Stimulated activated CD4-positive, alpha-beta T cell treated with anti-CD3 and anti-CD28 coated beads, Interleukin-12 subunit alpha, Interleukin-12 subunit beta, amount 100 ng/mL, for 48 hours (primary cell): ENCODE measurements at regions not wholly inside any gene's neighbourhood (a gene's known extent, or its start where the extent isn't known, plus 50 kb on each side); places are given as distances from the start of the nearest gene placed in this dataset.
"Not testable (repeated sequence)": the region's sequence is repeated elsewhere in the genome, so short reads cannot be mapped to it uniquely, and the experiment has no call there.

Experiments
- DNase-seq, 3 donors: peaks; one replicate each; pipeline ENCODE4 v3.0.0-alpha.2; 2020; ENCODE audit warnings: low read depth in 2 of 3, low spot score in 1 of 3

DNA sequence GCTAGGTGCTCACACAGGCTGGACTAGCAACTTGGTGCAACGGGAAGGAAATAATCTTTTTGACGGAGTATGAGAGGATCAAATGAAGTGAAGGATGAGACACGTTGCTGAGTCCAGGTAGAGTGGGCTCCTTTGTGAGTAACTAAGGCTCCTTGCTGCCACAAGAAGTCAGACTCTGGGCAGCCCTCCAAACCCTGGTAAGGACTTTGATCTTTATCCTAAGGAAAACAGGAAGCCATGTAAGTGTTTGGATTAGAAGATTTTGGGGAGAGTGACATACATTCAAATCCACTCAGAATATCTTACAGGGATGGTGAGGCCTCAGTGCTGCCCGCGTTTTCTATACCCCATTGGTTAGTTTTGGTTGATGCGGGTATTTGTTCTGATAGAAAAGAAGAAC, 155.9 kb upstream of the RAG2 start:
- DNase-seq, result no peak

DNA sequence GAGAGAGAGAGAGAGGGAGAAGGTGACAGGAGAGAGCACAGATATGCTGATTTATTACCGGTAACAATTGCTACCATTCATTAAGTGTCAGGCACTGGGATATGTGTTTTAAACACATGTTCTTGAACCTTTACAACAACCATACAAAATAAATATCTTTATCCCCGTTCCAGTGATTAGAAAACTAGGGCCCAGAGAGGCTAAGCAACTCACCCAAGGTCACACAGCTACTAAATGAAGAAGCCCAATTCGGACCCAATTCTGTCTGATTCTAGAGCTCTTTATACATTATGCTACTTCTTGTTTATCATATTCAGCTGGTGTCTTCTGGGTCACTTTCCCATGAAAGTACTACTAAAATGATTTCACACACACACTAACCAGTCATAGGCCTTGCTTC, 154.0 kb upstream of the RAG2 start:
- DNase-seq, result no peak

DNA sequence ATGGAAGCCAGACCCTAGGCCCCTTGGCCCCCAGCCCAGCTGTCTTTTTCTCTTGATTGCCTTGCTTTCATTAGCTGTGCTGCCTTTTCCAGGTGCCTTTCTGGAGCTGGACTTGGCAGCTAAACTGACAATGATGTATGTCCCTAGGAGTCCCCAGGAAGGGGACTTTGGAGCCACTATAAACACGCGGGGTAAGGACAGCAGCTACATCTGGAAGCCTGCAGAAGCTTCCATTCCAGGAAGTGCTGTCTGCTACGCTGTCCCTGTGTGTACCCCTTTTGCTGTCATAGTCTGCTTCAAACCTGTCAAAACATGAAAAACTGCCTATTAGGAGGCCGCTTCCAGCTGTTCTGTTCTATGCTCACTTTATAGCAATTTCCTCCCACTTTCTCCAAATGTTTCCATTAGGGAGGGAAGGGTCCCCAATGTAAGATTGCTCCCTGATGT, 153.3 kb upstream of the RAG2 start:
- no peak for DNase-seq

- no peak for DNase-seq
These were observed 152.3 kb upstream of the RAG2 start for GRCh38 chr11:36750349-36750748.

DNA sequence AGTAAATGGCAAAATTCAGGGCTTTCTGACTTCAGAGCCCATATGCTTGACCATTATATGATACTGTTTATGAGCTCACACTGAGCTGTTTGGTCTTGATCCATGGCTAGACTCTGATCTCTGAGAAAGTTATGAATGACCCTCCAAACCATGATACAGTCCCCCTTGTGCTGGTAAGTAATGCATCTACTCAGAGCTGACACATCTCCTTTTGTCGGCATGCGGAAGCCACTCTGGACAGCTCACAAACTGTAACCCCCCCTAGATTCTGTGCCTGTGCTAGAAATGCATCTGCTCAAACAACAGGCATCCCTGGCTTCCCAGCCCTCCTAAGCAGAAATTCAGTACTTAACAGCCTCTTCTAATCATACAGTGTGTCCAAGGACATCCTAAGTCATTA, 150.8 kb upstream of the RAG2 start:
- DNase-seq, result no peak

DNA sequence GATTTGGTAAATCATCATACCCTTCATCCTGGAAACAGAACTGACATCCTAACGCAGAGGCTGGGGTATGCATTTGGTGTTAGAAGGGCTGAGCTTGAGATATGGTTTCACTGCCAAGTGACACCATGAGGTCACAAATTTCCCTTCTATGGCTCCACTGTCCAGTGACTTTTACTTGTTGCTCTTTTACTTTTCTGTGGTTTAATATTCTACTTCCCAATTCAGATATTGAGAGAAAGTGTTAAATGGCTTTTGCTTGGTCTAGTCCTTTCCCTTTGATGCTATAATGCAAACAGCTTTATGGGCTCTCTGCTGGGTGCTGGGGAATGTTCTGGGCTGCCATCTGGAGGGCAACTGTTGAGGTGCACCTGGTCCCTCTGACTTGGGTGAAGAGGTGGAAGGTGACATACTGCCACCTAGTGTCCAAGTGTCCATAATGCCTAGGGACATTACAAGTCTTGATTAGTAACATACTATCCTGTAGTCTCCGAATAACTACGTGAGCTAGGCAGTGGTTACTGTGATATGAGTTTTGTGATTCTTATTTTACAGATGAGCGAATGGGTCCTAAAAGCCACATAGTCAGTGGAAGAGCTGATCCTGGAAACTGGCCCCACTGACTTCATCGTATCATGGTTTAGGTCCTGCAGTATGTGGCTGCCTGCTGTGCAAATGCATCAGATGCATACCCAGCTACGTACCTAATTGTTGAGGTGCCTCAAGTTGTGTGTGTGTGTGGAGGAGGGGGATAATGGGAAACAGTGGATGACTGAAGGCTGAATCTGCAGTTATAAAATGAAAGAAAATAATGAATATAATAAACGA, 149.1 kb upstream of the RAG2 start:
- DNase-seq, result peak; percentile 73 to 87 (median 76)

GRCh38 chr11:36744375-36745168, 146.5 kb upstream of the RAG2 start:
- peak; percentile 32 to 72 (median 57) for DNase-seq

DNA sequence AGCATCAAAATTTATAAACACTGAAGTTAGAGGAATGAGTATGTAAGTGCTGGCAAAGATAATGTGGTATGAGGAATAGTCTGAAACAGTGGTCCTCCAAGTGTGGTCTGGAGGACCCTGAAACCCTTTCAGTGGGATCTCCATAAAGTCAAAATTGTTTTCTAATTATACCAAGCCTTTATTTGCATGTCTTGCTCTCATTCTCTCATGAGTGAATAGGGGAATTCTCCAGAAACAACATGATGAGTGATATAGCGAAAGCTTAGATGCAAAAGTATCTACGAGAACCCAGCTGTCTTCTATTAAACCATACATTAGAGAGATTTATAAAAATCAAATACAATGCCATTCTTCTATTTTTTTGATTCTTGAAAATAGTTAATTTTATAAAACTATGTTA, 145.0 kb upstream of the RAG2 start:
- DNase-seq, result no peak

DNA sequence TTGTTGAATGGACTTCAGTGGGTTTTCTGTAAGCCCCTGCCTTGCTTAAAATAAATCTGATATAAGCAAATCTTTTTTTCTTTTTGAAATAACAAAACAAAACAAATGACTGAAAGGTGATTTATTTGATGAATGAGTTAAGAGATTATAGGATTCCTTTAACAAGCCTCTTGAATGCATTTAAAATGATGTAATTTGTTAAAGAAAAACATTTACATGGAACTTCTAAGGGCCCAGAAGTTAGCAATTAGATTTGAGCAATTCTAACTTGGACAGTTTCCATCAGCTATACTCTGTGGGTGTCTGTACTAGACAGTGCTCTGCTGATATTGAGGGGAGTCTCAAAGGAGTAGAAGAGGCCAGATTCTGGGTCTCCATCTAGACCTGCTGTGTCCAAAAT, 143.5 kb upstream of the RAG2 start:
- no peak for DNase-seq

DNA sequence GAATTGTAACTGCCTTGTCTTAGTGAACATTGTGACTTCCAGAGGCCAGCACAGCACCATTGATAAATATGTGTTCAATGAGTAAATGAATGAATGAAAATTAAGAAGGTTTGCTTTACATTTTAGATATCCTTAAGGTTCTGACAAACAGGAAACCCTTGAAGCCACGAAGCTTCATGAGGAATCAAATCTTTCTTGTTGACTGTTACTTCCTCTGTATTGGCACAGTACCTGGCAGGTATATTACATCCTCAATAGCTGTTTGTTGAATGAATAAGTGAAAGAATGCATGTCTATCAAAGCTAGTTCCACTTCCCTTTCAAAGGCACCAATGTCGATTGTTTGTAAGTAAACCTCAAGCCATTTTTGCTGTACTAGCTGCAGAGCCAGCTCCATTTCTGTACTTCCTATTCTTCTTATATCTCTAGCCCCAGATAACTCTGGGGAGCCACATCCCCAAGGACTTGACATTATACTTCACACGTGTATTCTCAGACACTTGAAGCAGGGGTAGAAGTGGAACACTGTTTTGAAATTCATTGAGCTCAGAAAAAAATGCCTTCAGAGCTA, 140.3 kb upstream of the RAG2 start:
- no peak for DNase-seq

DNA sequence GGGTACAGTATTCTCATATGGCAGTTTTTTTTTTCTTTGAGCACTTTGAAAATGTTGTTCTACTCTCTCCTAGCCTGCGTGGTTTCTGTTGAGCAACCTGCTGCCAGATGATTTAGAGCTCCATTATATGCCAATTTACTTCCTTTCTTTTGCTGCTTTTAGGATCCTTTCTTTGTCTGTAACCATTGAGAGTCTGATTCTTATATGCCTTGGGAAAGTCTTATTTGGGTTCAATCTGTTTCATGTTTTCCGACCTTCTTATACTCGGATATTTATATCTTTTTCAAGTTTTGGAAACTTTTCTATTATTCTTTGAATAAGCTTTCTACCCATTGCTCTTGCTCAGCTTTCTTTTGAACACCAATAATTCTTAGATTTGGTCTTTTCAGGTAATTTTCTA, 138.1 kb upstream of the RAG2 start:
- no peak for DNase-seq

DNA sequence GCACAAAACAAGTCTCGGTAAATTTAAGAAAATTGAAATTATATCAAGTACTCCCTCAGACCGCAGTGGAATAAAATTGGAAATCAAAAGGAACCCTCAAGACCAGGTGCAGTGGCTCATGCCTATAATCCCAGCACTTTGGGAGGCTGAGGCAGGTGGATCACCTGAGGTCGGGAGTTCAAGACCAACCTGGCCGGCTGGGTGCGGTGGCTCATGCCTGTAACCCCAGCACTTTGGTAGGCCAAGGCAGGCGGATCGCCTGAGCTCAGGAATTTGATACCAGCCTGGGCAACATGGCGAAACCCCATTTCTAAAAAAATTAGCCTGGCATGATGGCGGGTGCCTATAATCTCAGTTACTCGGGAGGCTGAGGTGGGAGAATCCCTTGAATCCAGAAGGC, 135.7 kb upstream of the RAG2 start:
- DNase-seq, result not testable (repeated sequence)

- DNase-seq, result no peak
These were observed 132.7 kb upstream of the RAG2 start for GRCh38 chr11:36730761-36731160.

- no peak for DNase-seq
These were observed 131.8 kb upstream of the RAG2 start for GRCh38 chr11:36729825-36730224.

DNA sequence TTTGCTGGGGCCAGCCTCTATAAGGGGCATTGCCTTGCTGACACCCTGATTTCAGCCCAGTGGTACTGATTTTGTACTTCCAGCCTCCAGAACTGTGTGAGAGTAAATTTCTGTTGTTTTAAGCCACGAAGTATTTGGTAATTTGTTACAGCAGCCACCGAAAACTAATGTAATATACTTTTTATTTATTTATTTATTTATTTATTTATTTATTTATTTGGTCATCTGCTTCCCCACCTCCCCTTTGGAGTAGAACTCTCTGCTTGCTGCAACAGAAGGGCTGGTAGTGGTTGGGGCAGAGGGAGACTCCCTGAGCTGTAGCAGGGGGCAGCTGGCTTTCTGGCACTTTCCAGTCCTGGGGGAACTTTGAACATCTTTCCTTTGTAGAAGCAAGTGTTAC, 128.4 kb upstream of the RAG2 start:
- DNase-seq, result no peak

DNA sequence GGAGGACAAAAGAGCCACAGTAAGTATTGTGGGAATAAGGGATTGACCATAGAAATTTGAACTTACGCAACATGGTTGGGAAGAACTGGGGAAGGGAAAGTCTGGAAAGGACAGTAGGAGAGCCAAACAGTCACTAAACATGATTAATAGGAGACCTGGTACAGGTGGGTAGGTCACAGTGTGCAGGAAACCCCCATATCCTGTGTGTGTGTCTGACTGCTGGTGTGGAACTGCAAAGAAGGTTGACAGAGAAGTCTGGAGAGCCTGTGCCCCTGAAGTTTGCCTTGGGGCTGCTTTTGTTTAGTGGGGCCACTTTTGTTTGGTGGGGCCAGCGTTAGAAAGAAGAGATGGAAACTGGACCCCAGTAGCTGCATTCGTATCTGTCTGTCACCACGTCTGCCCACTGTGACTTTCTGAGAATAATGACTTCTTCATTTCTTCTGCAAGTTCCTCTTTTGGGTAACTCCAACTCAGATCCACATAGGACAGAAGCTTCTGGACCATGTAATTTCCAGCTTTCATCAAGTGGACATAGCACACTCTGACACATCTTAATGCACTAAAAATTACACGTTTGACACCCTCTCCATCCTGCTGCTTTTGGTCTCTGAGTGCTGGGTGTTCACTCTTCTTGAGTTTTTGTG, 126.8 kb upstream of the RAG2 start:
- DNase-seq, result no peak

DNA sequence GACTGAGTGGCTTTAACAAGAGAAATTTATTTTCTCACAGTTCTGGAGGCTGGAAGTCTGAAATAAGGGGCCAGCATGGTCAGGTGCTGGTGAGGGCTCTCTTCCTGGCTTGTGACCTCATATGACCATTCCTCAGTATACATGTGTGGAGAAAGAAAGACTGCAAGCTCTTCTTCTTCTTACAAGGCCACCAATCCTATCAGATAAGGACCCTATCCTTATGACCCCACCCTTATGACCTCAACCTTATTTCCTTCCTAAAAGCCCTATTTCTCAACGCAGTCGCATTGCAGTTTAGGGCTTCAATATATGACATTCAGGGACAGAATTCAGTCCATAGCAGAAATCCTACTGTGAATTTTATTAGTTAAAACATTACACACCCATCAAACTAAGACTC, 124.4 kb upstream of the RAG2 start:
- DNase-seq, result no peak

DNA sequence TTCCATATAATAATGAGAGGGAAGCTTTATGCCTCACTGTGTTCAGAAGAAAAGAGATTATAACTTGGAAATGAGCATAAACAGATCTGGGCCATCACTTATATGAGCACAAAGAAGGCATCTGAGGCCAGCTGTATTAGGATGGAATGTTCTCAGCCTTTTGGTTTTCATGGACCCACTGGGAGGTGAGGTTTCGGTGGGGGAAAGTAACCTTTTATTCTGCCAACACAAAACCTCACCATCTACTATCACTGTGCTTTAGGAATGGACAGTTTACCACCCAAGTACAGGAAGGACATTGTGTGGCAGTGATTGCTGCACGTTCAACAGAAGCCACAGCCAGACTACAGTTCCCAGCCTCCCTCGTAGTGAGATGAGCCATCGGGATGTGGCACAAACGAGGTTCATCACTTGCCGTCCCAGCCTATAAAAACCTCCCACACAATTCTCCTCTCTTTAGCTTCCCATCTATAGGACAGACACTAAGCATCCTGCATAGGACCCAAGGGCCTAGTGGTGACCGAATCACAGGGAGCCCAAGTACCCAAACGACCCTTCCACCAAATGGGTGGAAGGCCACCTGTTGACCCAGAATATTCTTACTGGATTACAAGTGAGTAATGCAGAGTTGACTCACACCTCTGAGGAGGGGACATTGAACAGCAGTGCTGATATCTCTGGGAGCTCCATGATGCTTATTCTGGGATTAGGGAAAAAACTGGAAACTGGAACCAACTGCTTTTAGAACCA, 121.5 kb upstream of the RAG2 start:
- no peak for DNase-seq

- DNase-seq, result no peak
These were observed 120.4 kb upstream of the RAG2 start for GRCh38 chr11:36718451-36718850.

GRCh38 chr11:36713715-36714114, 115.7 kb upstream of the RAG2 start:
- DNase-seq, result no peak
